ENCODE measurements at regions not wholly inside any gene's neighbourhood (a gene's known extent, or its start where the extent isn't known, plus 50 kb on each side); places are given as distances from the start of the nearest gene placed in this dataset.

DNA sequence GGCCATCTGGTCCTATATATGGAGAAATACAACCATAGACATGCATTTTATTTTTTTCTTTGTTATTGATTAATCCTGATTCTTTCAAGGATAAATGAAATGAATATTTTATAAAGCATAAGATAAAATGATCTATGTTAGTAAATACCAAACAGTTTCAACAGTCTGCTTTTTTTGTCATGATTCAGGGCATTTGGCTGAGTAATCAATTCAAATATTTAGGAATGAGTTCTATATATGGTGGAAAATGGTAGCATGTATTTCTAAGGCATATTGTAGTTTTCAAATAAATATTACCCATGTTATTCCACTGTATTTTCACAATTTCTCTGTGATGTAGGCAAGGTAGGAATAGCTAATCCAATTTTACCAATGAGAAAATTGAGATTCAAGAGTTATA is 287.5 kb upstream of the FKBP1C start:
- no peaks in the 10 kb centered on the region for H3K27me3 Mint-ChIP-seq
- Histone ChIP-seq H3K4me3 (ENCODE audit: low read length) (no peak overlapping the region), H3K4me1 (ENCODE audit: insufficient read depth, low read length) (no peaks in the 10 kb centered on the region), H3K27ac (ENCODE audit: low read depth in 1 of 2, low read length in 2 of 2) (no peak overlapping the region), H3K27me3 (ENCODE audit: control insufficient read depth in 1 of 2, insufficient read depth in 2 of 2, low read length in 2 of 2) (no peaks in the 10 kb centered on the region), H3K9me3 (ENCODE audit: control insufficient read depth in 1 of 2, insufficient read depth in 1 of 2, low read length in 2 of 2) (no peaks in the 10 kb centered on the region), H3K36me3 (ENCODE audit: insufficient read depth, low read length) (no peaks in the 10 kb centered on the region)
- H3K36me3 Mint-ChIP-seq (ENCODE audit: low read depth): no peaks in the 10 kb centered on the region
- H3K9me3 Mint-ChIP-seq: peaks cover 13% of the 10 kb centered on the region
- TF ChIP-seq, protein P1, sequence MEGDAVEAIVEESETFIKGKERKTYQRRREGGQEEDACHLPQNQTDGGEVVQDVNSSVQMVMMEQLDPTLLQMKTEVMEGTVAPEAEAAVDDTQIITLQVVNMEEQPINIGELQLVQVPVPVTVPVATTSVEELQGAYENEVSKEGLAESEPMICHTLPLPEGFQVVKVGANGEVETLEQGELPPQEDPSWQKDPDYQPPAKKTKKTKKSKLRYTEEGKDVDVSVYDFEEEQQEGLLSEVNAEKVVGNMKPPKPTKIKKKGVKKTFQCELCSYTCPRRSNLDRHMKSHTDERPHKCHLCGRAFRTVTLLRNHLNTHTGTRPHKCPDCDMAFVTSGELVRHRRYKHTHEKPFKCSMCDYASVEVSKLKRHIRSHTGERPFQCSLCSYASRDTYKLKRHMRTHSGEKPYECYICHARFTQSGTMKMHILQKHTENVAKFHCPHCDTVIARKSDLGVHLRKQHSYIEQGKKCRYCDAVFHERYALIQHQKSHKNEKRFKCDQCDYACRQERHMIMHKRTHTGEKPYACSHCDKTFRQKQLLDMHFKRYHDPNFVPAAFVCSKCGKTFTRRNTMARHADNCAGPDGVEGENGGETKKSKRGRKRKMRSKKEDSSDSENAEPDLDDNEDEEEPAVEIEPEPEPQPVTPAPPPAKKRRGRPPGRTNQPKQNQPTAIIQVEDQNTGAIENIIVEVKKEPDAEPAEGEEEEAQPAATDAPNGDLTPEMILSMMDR (IDR thresholded peaks at IDR 0.05): no peak
- ChIA-PET POLR2A (no interaction called here), CTCF (no interaction called here)
- no peaks in the 10 kb centered on the region for H3K4me1 Mint-ChIP-seq (ENCODE audit: low read depth)
- no peak for DNase-seq
- no peak overlapping the region for H3K27ac Mint-ChIP-seq
- intact Hi-C loops (cut with DNase I, micrococcal nuclease): no loop called here
- H3K4me3 Mint-ChIP-seq: no peak overlapping the region
- no peak for ATAC-seq (ENCODE audit: poor library complexity)

DNA sequence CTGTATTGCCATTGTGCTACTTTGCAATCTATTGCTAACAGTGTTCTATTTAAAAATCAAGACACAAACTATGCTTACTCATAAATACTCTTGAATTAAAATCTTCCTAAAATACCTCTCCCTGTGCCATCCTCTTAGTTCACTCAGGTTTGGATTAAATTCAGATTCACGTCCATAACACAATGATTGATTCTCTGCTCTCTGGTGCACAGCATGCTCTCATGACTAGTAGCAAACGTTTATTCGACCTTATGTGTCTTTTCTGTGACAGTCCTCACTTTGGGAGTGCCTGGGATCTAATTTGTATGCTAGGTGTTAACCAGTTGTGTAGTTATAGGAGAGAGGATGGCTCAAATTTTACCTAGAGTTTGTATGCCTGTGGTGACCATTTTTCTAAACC is 270.4 kb upstream of the FKBP1C start:
- Mint-ChIP-seq H3K27me3 (no peaks in the 10 kb centered on the region), H3K4me1 (ENCODE audit: low read depth) (no peaks in the 10 kb centered on the region), H3K4me3 (no peak overlapping the region), H3K9me3 (peaks cover 11% of the 10 kb centered on the region), H3K27ac (no peak overlapping the region), H3K36me3 (ENCODE audit: low read depth) (no peaks in the 10 kb centered on the region)
- H3K4me3 ChIP-seq (ENCODE audit: low read length): no peak overlapping the region
- ChIA-PET POLR2A (no interaction called here), CTCF (no interaction called here)
- DNase-seq (no peak), ATAC-seq (ENCODE audit: poor library complexity) (no peak)
- H3K27ac ChIP-seq (ENCODE audit: low read depth in 1 of 2, low read length in 2 of 2): no peak overlapping the region
- H3K27me3 ChIP-seq (ENCODE audit: control insufficient read depth in 1 of 2, insufficient read depth in 2 of 2, low read length in 2 of 2): no peaks in the 10 kb centered on the region
- no peaks in the 10 kb centered on the region for H3K4me1 ChIP-seq (ENCODE audit: insufficient read depth, low read length)
- TF ChIP-seq, protein P1 (IDR thresholded peaks at IDR 0.05): no peak
- H3K9me3 ChIP-seq (ENCODE audit: control insufficient read depth in 1 of 2, insufficient read depth in 1 of 2, low read length in 2 of 2): no peaks in the 10 kb centered on the region
- intact Hi-C loops (cut with DNase I, micrococcal nuclease): no loop called here
- H3K36me3 ChIP-seq (ENCODE audit: insufficient read depth, low read length): no peaks in the 10 kb centered on the region

DNA sequence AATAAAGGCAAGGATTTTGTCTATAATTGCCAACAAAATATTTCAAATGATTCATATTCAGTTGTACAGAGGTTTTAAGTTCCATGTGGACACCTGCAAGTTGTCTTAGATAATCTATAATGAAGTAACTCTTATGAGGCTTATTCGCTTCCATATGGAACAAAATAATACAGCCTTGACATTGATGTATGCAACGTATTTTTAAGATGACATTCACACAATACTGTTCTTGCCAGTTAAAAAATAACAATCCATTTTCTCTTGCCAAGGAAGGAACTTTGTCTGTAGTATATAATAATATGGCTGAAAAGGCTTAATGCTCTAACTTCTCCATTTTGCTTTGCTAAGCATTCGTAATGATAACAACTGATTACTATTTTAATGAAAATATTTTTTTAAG is 269.3 kb upstream of the FKBP1C start:
- Mint-ChIP-seq H3K36me3 (ENCODE audit: low read depth) (no peaks in the 10 kb centered on the region), H3K4me3 (no peak overlapping the region), H3K27ac (no peak overlapping the region), H3K27me3 (no peaks in the 10 kb centered on the region), H3K9me3 (peaks cover 8% of the 10 kb centered on the region), H3K4me1 (ENCODE audit: low read depth) (no peaks in the 10 kb centered on the region)
- H3K9me3 ChIP-seq (ENCODE audit: control insufficient read depth in 1 of 2, insufficient read depth in 1 of 2, low read length in 2 of 2): no peaks in the 10 kb centered on the region
- no peaks in the 10 kb centered on the region for H3K27me3 ChIP-seq (ENCODE audit: control insufficient read depth in 1 of 2, insufficient read depth in 2 of 2, low read length in 2 of 2)
- no peak overlapping the region for H3K4me3 ChIP-seq (ENCODE audit: low read length)
- no peak overlapping the region for H3K27ac ChIP-seq (ENCODE audit: low read depth in 1 of 2, low read length in 2 of 2)
- TF ChIP-seq, protein P1 (IDR thresholded peaks at IDR 0.05): no peak
- no peaks in the 10 kb centered on the region for H3K4me1 ChIP-seq (ENCODE audit: insufficient read depth, low read length)
- H3K36me3 ChIP-seq (ENCODE audit: insufficient read depth, low read length): no peaks in the 10 kb centered on the region
- no peak for DNase-seq
- ATAC-seq (ENCODE audit: poor library complexity): no peak
- CTCF ChIA-PET: no interaction called here
- intact Hi-C loops (cut with DNase I, micrococcal nuclease): no loop called here
- POLR2A ChIA-PET: no interaction called here

Data from CD4-positive, alpha-beta T cell (primary cell).